DND-41 (cell line): ENCODE measurements at regions not wholly inside any gene's neighbourhood (a gene's known extent, or its start where the extent isn't known, plus 50 kb on each side); places are given as distances from the start of the nearest gene placed in this dataset.

Experiments
- ATAC-seq: fragments of 200-7000 bp; cut with Tn5 transposase; 3 replicates; pipeline ENCODE4 v1.9.1; 2021; ENCODE audit warnings: low read depth; ENCODE audit not compliant: insufficient read depth
- DNase-seq: peaks from one replicate; pipeline ENCODE4 v3.0.0-alpha.2; 2020
- H2AFZ ChIP-seq: 2 replicates; pipeline ENCODE4 v1.6.0; 2012; ENCODE audit warnings: low read depth, low read length
- H3K27ac ChIP-seq: 2 replicates; pipeline ENCODE4 v1.5.1; 2012; ENCODE audit warnings: low read length, inconsistent platforms
- H3K27me3 ChIP-seq: fragments of 200-600 bp; sonication (generic); 2 replicates; pipeline ENCODE4 v1.6.0; 2012; ENCODE audit warnings: low read length, mild to moderate bottlenecking, inconsistent platforms; ENCODE audit not compliant: insufficient read depth, poor library complexity
- H3K36me3 ChIP-seq: 2 replicates; pipeline ENCODE4 v1.5.1; 2012; ENCODE audit warnings: low read length, inconsistent platforms; ENCODE audit not compliant: insufficient read depth
- H3K4me1 ChIP-seq: 2 replicates; pipeline ENCODE4 v1.5.1; 2012; ENCODE audit warnings: mild to moderate bottlenecking, low read length; ENCODE audit not compliant: insufficient read depth
- H3K4me2 ChIP-seq: 2 replicates; pipeline ENCODE4 v1.6.0; 2012; ENCODE audit warnings: mild to moderate bottlenecking, moderate library complexity, low read length, inconsistent platforms; ENCODE audit not compliant: insufficient read depth
- H3K4me3 ChIP-seq, 2 experiments: fragments of 200-600 bp in 1 of 2; shearing (Covaris generic) in 1 of 2; 2 replicates each; pipeline ENCODE4 v1.5.1; 2012 to 2016; ENCODE audit warnings: inconsistent platforms in 2 of 2, low read length in 2 of 2, mild to moderate bottlenecking in 2 of 2, low read depth in 1 of 2, moderate library complexity in 1 of 2
- H3K79me2 ChIP-seq: 2 replicates; pipeline ENCODE4 v1.6.0; 2012; ENCODE audit warnings: low read length, inconsistent platforms; ENCODE audit not compliant: insufficient read depth
- H3K9ac ChIP-seq: 2 replicates; pipeline ENCODE4 v1.6.0; 2012; ENCODE audit warnings: low read depth, mild to moderate bottlenecking, inconsistent platforms, low read length, moderate library complexity
- H3K9me3 ChIP-seq: 2 replicates; pipeline ENCODE4 v1.5.1; 2012; ENCODE audit warnings: low read length, moderate library complexity, mild to moderate bottlenecking, inconsistent platforms; ENCODE audit not compliant: insufficient read depth, severe bottlenecking
- H4K20me1 ChIP-seq: 2 replicates; pipeline ENCODE4 v1.6.0; 2012; ENCODE audit warnings: low read length; ENCODE audit not compliant: insufficient read depth
- EZH2 ChIP-seq: IDR thresholded peaks from 3 replicates; pipeline ENCODE4 v1.6.1; 2012; ENCODE audit warnings: borderline replicate concordance, low read depth, mild to moderate bottlenecking, moderate library complexity, low read length, inconsistent platforms; ENCODE audit not compliant: severe bottlenecking
- TF ChIP-seq, protein P1 (sequence below): IDR thresholded peaks from 2 replicates; pipeline ENCODE4 v1.5.1; 2012; ENCODE audit warnings: borderline replicate concordance, low read length, moderate library complexity, mild to moderate bottlenecking; ENCODE audit not compliant: poor library complexity, severe bottlenecking; ENCODE audit errors: extremely low read depth

DNA sequence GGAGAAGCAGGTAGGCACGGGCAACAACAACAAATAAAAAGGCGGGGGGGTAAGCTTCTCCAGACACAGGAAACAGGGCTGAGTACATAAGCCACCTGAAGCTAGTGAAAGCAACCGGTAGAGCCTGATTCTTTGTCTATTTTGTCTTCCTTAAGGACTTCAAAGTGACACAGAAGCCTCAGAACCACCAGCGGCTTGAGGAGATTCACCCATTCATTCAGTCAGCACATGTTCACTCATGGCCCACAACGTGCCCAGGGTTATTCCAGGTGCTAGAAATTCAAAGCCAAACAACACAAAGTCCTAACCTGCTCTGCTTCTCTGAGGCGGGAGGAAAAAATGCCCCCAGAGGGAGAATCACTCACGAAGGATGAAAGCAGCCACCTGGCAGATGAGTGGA lies 69.3 kb upstream of the C7orf33 start:
- no peak overlapping the region for H3K4me3 ChIP-seq
- H3K36me3 ChIP-seq: no peaks in the 10 kb centered on the region
- TF ChIP-seq, protein P1, sequence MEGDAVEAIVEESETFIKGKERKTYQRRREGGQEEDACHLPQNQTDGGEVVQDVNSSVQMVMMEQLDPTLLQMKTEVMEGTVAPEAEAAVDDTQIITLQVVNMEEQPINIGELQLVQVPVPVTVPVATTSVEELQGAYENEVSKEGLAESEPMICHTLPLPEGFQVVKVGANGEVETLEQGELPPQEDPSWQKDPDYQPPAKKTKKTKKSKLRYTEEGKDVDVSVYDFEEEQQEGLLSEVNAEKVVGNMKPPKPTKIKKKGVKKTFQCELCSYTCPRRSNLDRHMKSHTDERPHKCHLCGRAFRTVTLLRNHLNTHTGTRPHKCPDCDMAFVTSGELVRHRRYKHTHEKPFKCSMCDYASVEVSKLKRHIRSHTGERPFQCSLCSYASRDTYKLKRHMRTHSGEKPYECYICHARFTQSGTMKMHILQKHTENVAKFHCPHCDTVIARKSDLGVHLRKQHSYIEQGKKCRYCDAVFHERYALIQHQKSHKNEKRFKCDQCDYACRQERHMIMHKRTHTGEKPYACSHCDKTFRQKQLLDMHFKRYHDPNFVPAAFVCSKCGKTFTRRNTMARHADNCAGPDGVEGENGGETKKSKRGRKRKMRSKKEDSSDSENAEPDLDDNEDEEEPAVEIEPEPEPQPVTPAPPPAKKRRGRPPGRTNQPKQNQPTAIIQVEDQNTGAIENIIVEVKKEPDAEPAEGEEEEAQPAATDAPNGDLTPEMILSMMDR: no peak
- TF ChIP-seq EZH2: no peak
- ATAC-seq (peak; percentile 37; the same call in 1 of the 3 replicates), DNase-seq (no peak)
- no peak overlapping the region for H2AFZ ChIP-seq
- H3K9ac ChIP-seq: no peak overlapping the region
- no peaks in the 10 kb centered on the region for H3K79me2 ChIP-seq
- H3K4me1 ChIP-seq: no peaks in the 10 kb centered on the region
- H3K27ac ChIP-seq: no peak overlapping the region
- no peak overlapping the region for H3K4me2 ChIP-seq
- H3K9me3 ChIP-seq: no peaks in the 10 kb centered on the region
- H3K27me3 ChIP-seq: peaks cover 38% of the 10 kb centered on the region
- H4K20me1 ChIP-seq: no peaks in the 10 kb centered on the region

DNA sequence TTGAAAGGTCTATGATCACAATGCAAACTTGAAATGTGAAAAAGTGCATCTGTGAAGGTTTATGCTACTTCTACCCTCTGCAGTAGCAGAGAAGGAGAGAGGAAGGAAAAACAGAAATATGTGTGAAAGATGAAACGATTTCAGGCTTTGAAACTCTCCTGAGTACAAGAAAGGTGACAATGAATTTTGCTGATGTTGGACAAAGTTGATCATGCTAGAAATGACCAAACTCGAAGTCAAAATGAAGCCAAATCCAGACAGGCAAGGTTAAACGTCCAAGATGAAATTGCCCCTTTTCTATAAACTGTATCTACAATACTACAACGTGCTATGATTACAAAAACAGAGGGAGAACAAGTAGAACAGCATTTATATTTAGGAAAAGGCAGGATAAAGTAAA lies 67.0 kb upstream of the C7orf33 start:
- H3K4me3 ChIP-seq: no peak overlapping the region
- no peak overlapping the region for H3K4me2 ChIP-seq
- no peaks in the 10 kb centered on the region for H4K20me1 ChIP-seq
- no peak for ATAC-seq
- H3K27me3 ChIP-seq: peaks cover 34% of the 10 kb centered on the region
- no peak overlapping the region for H3K9ac ChIP-seq
- H3K4me1 ChIP-seq: no peaks in the 10 kb centered on the region
- H2AFZ ChIP-seq: no peak overlapping the region
- no peak for TF ChIP-seq EZH2
- TF ChIP-seq, protein P1: no peak
- DNase-seq: no peak
- no peaks in the 10 kb centered on the region for H3K9me3 ChIP-seq
- H3K79me2 ChIP-seq: no peaks in the 10 kb centered on the region
- no peak overlapping the region for H3K27ac ChIP-seq
- H3K36me3 ChIP-seq: no peaks in the 10 kb centered on the region

DNA sequence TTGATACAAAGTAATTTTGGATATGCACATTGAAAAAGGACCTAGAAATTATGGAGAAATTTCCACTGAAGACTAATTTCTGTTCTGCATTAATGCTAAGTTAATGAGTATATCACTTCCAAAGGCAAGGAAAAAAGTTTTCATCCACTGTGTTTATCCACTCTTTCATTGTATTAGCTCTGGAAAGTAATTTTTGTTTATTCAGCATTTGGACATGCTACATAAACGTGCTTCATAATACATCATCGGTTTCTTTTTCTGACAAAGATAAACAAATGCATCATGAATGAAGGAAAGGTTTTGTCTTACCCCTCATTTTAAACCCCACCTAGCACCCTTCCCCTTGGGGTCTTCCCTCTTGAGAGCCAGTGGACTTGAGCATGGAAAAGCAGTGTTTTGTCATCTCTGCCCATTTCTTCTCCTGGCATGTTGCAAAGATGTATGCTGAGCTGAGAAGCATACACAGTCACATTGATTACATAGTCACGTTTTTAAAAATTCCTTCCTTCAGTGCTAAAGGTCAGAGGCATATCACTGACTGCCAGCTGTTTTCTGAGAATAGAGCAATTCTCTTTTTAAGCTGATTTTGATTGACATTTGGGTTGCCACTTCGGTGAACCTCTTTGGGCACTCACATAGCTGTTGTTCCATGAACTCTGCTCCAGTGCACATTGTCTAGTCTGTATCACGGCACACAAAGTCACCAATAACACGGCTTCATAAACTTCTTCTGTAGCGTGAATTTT lies 65.9 kb upstream of the C7orf33 start:
- Histone ChIP-seq H4K20me1 (no peaks in the 10 kb centered on the region), H3K9ac (no peak overlapping the region), H3K27ac (no peak overlapping the region), H3K9me3 (no peaks in the 10 kb centered on the region), H2AFZ (no peak overlapping the region), H3K4me3 (no peak overlapping the region), H3K79me2 (no peaks in the 10 kb centered on the region), H3K4me2 (no peak overlapping the region), H3K4me1 (no peaks in the 10 kb centered on the region), H3K36me3 (no peaks in the 10 kb centered on the region), H3K27me3 (peaks cover 34% of the 10 kb centered on the region)
- no peak for ATAC-seq
- no peak for DNase-seq
- no peak for TF ChIP-seq EZH2
- TF ChIP-seq, protein P1: no peak
